Tongue (tissue), 1 donor: ENCODE measurements at regions not wholly inside any gene's neighbourhood (a gene's known extent, or its start where the extent isn't known, plus 50 kb on each side); places are given as distances from the start of the nearest gene placed in this dataset.

Experiments
- DNase-seq: peaks from one replicate; pipeline ENCODE4 v3.0.0-alpha.2; 2015

- DNase-seq = no peak
Measured at GRCh38 chr5:107293541-107294210, 377.1 kb downstream of the EFNA5 start.

- DNase-seq = no peak
Measured at GRCh38 chr5:107291866-107292265, 378.9 kb downstream of the EFNA5 start.

- DNase-seq = no peak
Measured at GRCh38 chr5:107290780-107291398, 379.8 kb downstream of the EFNA5 start.

GRCh38 chr5:107289030-107289714 is 381.6 kb downstream of the EFNA5 start:
- DNase-seq = no peak

- DNase-seq = no peak
Measured at GRCh38 chr5:107286447-107287098, 384.2 kb downstream of the EFNA5 start.

- DNase-seq = no peak
Measured at GRCh38 chr5:107285772-107286171, 385.0 kb downstream of the EFNA5 start.

- no peak for DNase-seq
Measured at GRCh38 chr5:107284822-107285525, 385.8 kb downstream of the EFNA5 start.

GRCh38 chr5:107282061-107282460 is 388.7 kb downstream of the EFNA5 start:
- no peak for DNase-seq

- DNase-seq = no peak
Measured at GRCh38 chr5:107278774-107279173, 392.0 kb downstream of the EFNA5 start.

- DNase-seq = no peak
Measured at GRCh38 chr5:107277485-107278125, 393.1 kb downstream of the EFNA5 start.

GRCh38 chr5:107275333-107275732 is 395.4 kb downstream of the EFNA5 start:
- no peak for DNase-seq

- no peak for DNase-seq
Measured at GRCh38 chr5:107274571-107274970, 396.2 kb downstream of the EFNA5 start.

GRCh38 chr5:107272954-107273353 is 397.8 kb downstream of the EFNA5 start:
- no peak for DNase-seq

- no peak for DNase-seq
Measured at GRCh38 chr5:107272509-107272908, 398.2 kb downstream of the EFNA5 start.

GRCh38 chr5:107271682-107272350 is 398.9 kb downstream of the EFNA5 start:
- DNase-seq = no peak

- no peak for DNase-seq
Measured at GRCh38 chr5:107270561-107270960, 400.2 kb downstream of the EFNA5 start.

GRCh38 chr5:107269678-107270077 is 401.1 kb downstream of the EFNA5 start:
- DNase-seq = no peak

GRCh38 chr5:107269256-107269655 is 401.5 kb downstream of the EFNA5 start:
- no peak for DNase-seq

- DNase-seq = no peak
Measured at GRCh38 chr5:107268241-107268640, 402.5 kb downstream of the EFNA5 start.

GRCh38 chr5:107266100-107266499 is 404.6 kb downstream of the EFNA5 start:
- DNase-seq = no peak

- no peak for DNase-seq
Measured at GRCh38 chr5:107265193-107265592, 405.5 kb downstream of the EFNA5 start.
